HG03469 (cell line): ENCODE measurements at regions not wholly inside any gene's neighbourhood (a gene's known extent, or its start where the extent isn't known, plus 50 kb on each side); places are given as distances from the start of the nearest gene placed in this dataset.
A peak's percentile ranks its signal among the peaks of the same experiment; 100 is the strongest.

Experiments
- ATAC-seq: cut with Tn5 transposase; IDR thresholded peaks from one replicate; pipeline ENCODE4 v1.9.1; 2021; ENCODE audit warnings: mild to moderate bottlenecking, moderate library complexity, moderate number of reproducible peaks; ENCODE audit not compliant: unreplicated experiment

DNA sequence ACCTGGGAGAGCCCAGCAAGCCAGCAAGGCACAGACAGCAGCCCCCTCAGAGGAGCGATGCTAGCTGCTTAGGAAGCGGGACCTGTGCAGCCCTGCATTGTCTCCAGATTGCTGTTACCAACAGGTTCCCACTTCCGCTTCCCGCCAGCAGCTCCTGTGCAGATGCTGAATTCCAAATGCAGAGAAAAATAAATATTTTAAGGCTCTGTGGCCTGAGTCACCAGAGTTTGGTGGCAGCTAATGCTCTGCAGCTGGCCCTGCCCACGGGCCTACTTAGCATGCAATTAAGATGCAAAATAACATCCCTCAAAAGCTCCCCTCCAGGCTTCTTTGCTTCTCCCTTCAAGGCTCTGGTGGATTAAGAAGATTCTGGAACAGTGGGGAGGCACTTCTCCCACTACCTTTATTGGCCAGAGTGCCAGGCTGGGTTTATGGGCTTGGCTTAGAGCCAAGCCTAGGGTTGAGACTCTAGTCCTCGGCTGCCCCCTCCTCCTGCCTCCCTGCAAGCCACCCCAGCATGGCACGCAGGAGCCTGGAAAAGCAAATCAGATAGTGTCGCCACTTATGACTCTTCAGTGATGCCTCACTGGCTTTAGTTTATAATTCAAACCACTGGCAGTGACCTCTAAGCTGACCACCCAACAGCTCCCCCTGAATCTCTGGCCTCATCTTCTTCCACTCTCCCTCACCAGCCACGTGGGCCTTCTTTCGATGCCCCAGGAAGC is 207.1 kb upstream of the ZC3H12A start:
- no peak for ATAC-seq

DNA sequence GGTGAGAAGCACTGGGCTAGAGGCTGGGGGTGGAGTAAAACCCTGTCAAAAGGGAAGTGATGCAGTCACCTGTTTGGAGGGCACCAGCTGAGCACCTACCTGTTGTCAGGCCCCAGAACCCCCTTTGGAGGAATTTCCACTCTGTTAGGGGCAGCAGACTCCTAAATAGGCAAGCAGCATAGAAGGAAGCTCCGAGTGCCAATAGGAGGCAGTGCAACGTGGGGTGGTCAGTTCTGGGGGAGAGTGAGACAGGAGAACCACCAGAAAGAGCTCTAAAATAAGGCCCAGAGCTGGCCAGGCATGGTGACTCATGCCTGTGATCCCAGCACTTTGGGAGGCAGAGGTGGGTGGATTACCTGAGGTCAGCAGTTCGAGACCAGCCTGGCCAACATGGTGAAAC is 203.7 kb upstream of the ZC3H12A start:
- no peak for ATAC-seq

- no peak for ATAC-seq
Observed at GRCh38 chr1:37272626-37273025, 201.8 kb upstream of the ZC3H12A start.

DNA sequence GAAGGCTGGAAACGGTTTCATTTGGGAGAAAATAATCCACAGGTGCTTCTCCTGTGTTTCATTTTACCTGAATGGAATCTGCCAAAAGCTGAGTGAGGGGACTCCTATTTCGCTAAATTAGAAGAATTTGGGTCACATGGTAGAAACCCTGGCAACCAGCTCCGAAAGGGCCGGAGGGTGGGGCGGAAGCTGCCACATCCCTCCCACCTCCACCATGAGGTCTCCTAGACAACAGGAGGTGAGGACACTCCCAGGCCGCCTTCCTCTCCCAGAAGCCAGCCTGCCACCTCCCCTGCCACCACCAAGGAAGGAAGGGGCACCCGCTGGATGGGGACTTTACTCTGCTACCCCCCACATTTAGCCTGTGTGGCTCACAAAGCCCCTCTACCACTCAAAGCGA is 199.9 kb upstream of the ZC3H12A start:
- ATAC-seq, result no peak

DNA sequence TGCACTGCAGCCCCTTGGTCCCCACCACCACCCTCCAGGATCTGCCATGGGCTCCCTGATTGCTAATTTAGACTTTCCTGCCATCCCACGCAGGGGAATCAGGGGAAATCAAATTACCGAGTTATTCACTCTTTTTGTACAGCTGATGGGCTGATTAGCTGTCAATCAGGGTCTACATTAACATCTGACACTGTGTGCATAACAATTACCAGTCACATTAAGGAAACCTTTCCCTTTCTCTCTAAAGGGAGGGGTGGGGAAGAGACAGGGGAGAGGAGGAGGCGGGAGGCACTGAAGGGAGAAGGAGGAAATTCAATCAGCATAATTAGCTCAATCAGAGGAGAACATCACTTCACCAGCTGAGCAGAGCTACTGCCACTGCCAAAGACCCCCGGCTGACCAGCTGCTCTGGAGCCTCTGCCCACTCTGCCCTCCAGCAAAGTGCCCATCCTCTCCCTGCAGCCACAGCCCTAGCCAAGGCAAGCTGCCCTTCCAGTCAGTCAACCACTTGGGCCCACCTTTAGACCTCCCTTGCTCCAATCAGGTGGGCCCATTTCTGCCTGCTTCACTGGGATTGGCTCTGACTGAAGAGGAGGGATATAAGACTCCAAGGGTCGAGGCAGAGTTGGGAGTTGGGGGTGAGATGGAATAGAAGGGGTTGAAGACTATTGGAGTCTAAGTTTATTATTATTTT is 199.3 kb upstream of the ZC3H12A start:
- no peak for ATAC-seq

DNA sequence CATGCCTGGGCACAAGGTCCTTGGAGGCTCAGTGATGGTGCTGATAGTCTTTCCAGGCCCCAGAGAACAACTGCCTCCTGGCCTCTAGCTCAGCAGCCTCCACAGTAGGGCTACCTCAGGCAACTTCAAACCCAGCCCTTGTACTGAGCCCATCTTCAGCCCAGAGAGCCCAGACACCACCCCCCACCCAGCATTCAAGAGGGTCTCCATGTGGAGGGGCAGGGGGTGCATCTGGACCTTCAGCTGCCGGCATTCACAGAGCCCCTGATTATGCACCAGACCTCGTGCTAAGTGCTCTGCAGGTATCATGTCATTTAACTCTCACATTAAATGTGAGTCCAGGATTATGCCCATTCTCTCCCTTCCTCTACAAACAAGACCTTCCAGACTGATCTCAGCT is 197.0 kb upstream of the ZC3H12A start:
- ATAC-seq, result no peak

DNA sequence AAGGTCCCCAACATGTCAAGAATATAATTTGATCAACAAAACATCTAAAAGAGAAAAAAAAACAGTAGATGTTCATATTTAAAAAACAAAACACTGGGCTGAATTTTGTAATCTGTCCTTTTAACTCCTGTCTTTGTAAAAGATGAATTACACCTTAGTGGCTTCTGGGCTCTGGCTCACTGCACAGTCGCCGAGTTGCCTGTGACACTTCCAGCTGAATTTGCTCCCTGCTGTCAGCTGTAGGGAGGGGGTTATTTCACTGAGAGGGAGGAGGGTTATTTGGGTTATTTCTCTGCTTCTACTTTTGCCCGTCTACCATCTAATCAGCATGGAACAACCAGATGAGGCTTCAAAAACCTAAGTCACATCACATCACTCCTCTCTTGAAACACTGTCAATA is 193.0 kb upstream of the ZC3H12A start:
- ATAC-seq, result no peak

DNA sequence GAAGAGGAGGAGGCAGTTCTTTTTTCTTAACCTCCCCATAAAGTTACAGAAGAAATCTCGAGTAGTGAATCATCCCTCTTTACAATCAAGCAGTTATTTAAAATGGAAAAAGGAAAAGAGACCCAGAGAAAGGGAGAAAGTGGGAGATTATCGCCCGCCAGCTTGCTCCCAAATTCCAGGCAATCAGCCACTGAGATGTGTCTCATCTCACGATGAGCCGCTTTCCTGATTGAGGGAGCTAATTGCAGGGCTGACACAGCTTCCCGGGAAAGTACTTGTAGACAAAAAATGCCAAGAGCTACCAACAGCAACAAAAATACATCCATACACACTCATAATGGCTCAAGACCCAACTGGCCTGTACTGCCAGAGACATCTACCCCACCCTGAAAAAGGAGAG is 191.6 kb upstream of the ZC3H12A start:
- ATAC-seq, result no peak

DNA sequence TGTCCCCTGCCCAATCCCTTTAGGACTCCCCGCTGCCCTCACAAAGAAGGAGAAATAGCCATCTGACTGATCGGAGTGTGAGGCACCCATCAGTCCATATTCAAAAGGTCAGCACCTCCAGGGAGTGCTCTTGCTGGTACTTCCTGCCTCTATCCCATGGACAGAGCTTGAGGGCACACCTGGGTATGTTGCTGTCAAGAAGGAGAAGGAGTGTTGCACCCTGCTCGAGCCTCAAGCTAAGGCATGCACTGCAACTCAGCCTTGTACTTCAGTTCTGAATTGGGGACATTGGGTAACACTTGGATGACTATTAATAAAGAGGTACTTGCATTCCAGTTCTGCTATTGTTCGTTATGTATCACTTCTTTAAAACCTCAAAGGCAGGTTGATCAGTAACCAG is 190.3 kb upstream of the ZC3H12A start:
- no peak for ATAC-seq

DNA sequence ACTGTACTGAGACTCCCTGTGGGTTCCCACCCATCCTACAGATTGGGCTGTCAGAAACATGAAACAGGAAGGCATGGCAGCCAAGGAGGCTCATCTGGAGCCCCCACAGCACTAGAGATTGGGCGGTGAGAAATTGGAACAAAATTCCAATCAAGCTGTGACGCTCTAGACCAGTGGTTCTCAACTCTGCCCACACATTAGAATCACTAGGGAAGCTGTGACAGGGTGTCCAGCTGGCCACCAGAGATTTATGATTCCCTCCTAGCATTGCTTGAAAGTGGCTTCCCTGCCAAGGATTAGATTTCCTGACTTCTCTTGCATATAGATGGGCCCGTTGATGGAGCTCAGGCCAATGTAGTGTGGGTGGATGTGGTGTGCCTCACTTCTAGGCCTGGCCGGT is 187.5 kb upstream of the ZC3H12A start:
- no peak for ATAC-seq

- peak; percentile 93 for ATAC-seq
Observed at GRCh38 chr1:37288900-37289299, 185.5 kb upstream of the ZC3H12A start.

- ATAC-seq, result no peak
Observed at GRCh38 chr1:37290718-37291117, 183.7 kb upstream of the ZC3H12A start.

GRCh38 chr1:37292789-37293188 is 181.6 kb upstream of the ZC3H12A start:
- ATAC-seq, result no peak

DNA sequence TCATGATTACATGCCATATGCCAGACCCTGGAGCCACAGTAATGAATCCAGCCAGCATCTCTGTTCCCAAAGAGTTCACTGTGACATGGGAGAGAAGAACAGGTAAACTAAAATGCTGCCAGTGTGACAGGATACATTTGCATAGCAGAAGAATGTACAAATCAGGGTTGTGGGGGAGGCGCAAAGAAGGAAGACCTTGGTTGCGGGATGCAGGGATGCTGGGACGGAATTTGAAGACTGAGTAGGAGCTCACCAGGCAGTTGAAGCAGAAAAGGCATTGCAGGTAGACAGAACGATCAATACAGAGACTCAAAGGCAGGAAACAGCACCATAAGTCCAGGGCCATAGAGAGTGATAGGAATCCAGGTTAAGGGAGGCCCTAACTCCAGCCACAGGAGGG is 180.3 kb upstream of the ZC3H12A start:
- no peak for ATAC-seq

DNA sequence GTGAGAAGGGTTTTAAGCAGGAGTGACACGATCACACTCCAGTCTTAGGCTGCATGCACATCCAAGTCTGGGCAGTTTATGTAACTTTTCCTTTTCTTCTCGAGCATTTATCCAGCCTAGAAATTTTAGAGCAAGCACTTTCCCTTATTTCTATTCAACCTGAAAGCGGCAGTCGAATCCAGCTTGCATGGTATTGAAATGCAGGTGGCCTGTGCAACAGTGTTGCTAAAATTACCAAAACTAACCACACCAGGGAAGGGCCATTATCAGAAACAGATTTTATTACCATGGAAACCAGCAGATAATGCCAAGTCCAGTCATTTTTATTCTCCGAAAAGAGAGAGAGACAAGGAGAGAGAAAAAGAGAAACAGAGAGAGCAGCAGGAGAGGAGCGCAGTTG is 179.9 kb upstream of the ZC3H12A start:
- ATAC-seq, result no peak

DNA sequence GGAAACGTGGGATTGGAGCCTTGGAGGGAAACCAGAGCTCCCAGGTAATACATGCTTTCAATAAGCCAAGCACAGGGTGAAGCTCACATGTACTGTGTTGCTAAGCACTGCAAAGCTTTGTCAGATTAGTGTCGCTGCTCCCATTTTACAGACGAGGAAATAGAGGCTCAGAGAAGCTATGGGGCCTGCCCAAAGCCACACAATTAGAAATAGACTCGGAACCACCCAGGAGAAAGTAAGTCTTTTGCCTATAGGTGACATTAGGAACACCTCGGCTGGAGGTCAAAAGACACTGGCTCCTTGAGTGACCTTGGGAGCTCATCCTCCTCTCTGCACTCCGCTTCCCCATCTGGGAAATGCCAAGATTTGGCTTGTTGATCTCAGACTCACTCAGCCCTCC is 175.6 kb upstream of the ZC3H12A start:
- ATAC-seq, result no peak

- no peak for ATAC-seq
Observed at GRCh38 chr1:37299216-37299615, 175.2 kb upstream of the ZC3H12A start.

DNA sequence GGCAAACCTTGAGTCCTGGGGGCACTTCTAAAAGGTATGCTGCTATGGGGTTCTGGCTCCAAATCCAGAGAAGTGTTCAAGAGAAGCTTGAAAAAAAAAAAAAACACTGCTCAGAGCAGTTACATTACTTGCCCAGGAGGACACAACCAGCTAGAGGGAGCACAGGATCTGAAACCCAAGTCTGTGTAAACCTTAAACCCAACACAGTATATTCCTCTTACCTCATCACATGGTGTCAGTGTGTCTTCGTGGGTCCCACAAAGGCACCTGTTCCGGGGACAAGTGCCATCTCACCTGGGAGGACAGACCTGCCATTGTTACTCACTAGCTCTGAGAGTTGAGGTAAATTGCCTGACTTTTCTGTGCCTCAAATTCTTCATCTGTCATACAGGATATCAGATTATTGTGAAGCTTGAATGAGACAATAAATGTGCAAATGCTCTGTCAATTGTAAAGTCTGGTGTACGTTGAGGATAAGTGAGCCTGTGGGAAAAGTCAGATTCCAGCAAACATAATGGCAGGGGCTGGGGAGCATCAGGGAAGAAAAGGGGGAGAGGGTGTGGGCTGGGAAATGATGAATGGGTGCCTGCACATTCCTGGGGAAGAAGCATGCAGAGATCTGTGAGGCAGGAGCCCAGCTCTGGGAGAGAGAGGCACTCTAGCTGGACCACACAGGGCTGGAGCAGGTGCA is 170.4 kb upstream of the ZC3H12A start:
- ATAC-seq, result no peak

DNA sequence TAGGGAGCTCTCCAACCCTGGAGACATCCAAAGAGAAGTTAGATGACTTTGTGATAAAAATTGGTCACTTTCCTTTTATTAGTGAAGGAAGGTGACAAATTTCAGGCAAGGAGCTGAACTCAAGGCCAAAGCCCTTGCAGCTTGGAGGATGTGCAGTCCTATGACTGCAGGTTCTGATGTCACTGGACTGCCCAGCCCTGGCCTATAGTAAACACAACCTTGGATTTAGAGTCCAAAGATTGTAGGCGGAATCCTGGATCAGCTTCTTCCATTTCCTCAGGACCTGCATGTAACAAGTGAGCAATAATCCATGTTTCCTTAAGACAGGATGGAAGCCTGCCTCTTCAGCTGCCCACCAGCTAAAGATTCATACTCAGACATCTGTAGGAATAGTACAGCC is 169.3 kb upstream of the ZC3H12A start:
- no peak for ATAC-seq

DNA sequence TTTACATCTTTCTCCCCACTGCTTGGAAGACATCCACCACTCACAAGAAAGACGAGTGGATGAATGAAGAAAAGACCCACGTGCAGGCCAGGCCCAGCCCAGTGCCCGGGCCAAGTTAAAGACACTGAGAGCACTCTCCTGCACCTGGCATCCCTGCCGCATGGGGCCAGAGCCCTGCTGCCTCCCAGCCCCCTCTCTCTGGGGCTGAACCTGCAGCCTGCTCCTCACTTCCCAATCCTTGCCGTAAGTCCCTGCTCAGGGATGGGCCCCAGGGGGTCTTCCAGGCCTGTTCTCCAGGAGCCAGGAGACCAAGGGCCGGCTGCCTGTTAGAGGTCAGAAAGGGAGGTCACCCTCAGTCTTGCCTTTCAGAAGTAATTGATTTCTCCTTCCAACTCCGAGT is 168.5 kb upstream of the ZC3H12A start:
- no peak for ATAC-seq

DNA sequence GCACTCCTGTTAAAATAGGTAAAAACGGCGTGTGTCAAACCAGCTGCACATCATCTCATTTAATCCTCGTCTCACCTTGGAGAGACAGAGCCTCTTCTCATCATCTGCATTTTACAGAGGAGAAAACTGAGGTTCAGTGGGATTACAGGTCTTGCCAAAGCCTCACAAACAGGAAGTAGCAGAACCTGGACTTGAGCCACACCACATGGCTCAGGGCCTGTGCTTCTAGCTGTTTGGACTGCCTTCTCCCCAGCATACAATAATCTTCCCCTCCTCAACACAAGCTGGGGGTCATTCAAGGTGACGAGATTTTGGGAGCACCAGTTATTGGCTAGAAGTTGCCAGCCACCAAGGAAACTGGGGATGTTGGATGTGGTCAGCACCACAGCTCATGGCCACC is 167.9 kb upstream of the ZC3H12A start:
- no peak for ATAC-seq

- no peak for ATAC-seq
Observed at GRCh38 chr1:37306871-37307270, 167.5 kb upstream of the ZC3H12A start.
